HG03378 (cell line): ENCODE measurements at regions not wholly inside any gene's neighbourhood (a gene's known extent, or its start where the extent isn't known, plus 50 kb on each side); places are given as distances from the start of the nearest gene placed in this dataset.
A peak's percentile ranks its signal among the peaks of the same experiment; 100 is the strongest.

Source experiments
- ATAC-seq: cut with Tn5 transposase; IDR thresholded peaks from one replicate; pipeline ENCODE4 v1.9.1; 2021; ENCODE audit warnings: mild to moderate bottlenecking, moderate library complexity; ENCODE audit not compliant: unreplicated experiment

DNA sequence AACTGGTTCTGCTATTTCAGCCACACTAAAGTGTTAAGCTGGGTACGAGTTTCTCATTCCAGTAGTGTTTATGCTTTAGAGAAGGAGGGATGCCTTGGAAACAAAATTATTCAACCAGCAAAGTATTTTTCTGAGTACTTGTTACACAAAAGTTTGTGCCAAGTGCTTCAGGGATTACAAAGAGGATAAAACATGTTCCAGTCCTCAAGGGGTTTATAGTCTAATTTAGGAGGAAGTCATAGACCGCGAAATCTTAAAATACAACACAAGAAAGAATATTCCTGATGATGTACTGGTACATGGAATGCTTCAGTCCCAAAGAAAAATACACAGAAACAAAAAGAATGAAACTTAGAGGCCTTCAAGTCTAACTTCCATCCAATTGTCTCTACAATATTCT is 85.4 kb upstream of the NR4A3 start:
- ATAC-seq = no peak

- no peak for ATAC-seq
Measured at GRCh38 chr9:99737649-99738048, 84.0 kb upstream of the NR4A3 start.

- ATAC-seq = no peak
Measured at GRCh38 chr9:99743006-99743405, 78.7 kb upstream of the NR4A3 start.

GRCh38 chr9:99743455-99743854 is 78.2 kb upstream of the NR4A3 start:
- ATAC-seq = no peak

- no peak for ATAC-seq
Measured at GRCh38 chr9:99744132-99744531, 77.6 kb upstream of the NR4A3 start.

- ATAC-seq = no peak
Measured at GRCh38 chr9:99745085-99745484, 76.6 kb upstream of the NR4A3 start.

- no peak for ATAC-seq
Measured at GRCh38 chr9:99746406-99746805, 75.3 kb upstream of the NR4A3 start.

GRCh38 chr9:99748266-99748665 is 73.4 kb upstream of the NR4A3 start:
- ATAC-seq = no peak

DNA sequence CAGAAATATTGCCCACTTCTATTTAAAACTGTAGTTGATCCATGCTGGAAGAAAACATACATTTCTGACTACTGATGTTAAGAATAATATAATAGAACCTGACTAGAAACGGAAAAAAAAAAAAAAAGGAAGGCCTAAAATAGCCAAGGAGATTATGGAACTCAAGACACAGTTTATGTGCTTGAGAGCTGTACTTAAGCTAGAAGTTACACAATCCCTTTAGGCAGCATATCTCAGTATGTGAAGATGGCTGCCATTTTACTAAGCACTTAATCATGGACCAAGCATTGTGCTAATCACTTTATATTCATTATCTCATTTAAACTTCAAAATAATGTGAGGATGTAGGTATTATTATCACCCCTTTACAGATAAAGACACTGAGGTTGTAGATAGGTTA is 73.0 kb upstream of the NR4A3 start:
- ATAC-seq = no peak

DNA sequence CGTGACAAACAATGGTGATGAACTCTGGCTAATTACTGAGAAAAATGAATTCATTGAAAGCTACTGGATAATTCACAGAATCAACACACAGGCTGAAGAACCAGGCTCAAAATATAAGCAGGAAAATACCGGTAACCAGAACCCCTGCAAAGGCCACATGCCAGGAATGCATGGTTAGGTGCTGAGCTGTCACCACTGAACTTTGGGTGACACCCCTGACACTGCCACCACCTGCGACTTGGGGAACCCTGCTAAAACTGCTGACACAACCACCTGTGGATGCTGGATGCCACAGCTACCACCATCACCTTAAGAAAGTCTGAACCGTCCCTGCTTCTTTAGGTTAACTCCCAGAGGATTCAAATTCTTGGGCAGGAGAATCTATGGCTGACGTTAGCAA is 72.0 kb upstream of the NR4A3 start:
- ATAC-seq = no peak

DNA sequence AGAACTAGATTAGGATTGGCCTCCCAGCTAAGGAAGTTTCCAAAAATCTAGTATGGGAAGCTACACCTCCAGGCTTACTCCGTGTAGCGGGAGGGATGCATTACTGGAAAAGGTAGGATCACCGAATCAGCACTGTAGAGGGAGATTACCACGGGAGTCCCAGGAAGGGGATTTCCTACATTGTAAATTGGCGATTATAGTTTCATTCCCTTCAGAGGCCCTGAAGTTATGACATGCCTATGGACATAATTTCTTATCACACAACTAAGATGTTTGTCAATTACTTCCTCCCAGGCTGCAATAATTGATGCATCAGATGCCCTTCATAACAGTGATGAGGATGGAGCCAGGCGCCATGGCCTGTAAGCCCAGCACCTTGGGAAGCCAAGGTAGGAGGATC is 71.2 kb upstream of the NR4A3 start:
- no peak for ATAC-seq

- ATAC-seq = no peak
Measured at GRCh38 chr9:99752417-99753109, 69.1 kb upstream of the NR4A3 start.

DNA sequence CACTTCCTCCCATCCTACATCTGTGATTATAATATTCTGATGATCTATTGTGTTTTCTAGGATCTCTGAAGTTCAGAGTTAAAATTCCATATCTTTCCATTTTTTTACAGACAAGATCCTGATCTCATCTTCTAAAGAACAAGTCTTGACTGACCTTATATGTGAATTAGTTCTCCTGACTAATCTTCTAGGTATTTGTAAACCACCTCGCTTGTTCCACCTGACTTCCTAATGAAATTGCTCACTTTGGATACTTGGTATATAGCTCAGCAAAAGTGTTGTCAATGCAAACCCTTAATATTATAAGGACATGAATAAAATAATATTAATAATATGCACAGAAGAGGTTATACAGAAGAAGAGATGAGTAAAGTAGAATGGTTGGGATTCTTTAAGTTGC is 68.2 kb upstream of the NR4A3 start:
- ATAC-seq = no peak

- ATAC-seq = no peak
Measured at GRCh38 chr9:99760421-99760820, 61.3 kb upstream of the NR4A3 start.

DNA sequence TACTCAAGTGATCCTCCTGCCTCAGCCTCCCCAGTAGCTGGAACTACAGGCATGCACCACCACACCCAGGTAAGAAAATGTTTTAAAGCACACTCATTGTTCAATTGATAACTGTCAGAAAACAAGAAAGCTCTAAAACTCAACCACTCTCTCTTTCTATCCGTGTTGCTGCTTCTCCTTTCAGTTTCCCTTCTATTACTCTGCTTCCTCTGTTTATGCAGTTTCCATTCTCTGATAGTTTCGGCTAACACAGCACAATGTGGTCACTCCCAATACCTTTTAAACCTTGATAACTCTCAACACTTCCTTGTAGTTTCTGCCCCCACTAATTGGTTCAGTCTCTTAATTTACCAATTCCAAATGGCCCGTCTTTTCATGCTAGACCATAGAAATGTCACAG is 59.2 kb upstream of the NR4A3 start:
- peak; percentile 98 for ATAC-seq
